GM12875 (cell line): ENCODE measurements at regions not wholly inside any gene's neighbourhood (a gene's known extent, or its start where the extent isn't known, plus 50 kb on each side); places are given as distances from the start of the nearest gene placed in this dataset.

Experiments
- H3K4me3 ChIP-seq: one replicate; pipeline ENCODE4 v1.5.1; 2011; ENCODE audit warnings: low read depth, low read length, control low read depth
- CTCF ChIP-seq: IDR thresholded peaks from 2 replicates; pipeline ENCODE4 v1.5.1; 2011; ENCODE audit warnings: low read depth, mild to moderate bottlenecking, control low read depth, inconsistent platforms, low read length, moderate library complexity, borderline replicate concordance; ENCODE audit not compliant: insufficient read depth

GRCh38 chr1:87439821-87440220 is 111.1 kb downstream of the LMO4 start:
- no peak overlapping the region for H3K4me3 ChIP-seq
- TF ChIP-seq CTCF = no peak

- no peak overlapping the region for H3K4me3 ChIP-seq
- no peak for TF ChIP-seq CTCF
Measured at GRCh38 chr1:87449348-87449963, 120.8 kb downstream of the LMO4 start.

- no peak overlapping the region for H3K4me3 ChIP-seq
- TF ChIP-seq CTCF = no peak
Measured at GRCh38 chr1:87450136-87450535, 121.5 kb downstream of the LMO4 start.

- H3K4me3 ChIP-seq = no peak overlapping the region
- TF ChIP-seq CTCF = peak; percentile 40; the same call in 1 of the 2 replicates
Measured at GRCh38 chr1:87450615-87451209, 122.0 kb downstream of the LMO4 start.

- no peak overlapping the region for H3K4me3 ChIP-seq
- no peak for TF ChIP-seq CTCF
Measured at GRCh38 chr1:87451229-87451920, 122.7 kb downstream of the LMO4 start.

- TF ChIP-seq CTCF = no peak
Measured at GRCh38 chr1:87452648-87453047, 124.0 kb downstream of the LMO4 start.

DNA sequence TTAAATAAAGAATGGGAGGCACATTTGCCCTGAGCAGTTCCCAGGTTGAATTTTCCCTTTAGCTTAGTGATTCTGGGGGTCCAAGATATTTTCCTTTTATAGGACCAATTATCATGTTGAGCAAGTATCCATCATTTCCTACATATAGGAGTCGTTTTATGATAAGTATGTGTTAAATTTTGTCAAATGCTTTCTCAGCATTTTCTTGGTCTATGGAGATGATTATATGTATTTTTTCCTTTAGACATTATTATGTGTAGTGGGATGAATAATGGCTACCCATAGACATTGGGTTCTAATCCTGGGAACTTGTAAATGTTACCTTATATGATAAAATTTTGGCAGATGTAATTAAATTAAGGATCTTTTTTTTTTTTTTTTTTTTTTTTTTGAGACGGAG is 128.7 kb downstream of the LMO4 start:
- TF ChIP-seq CTCF = no peak

More at GRCh38 chr1:87452648-87453047, 124.0 kb downstream of the LMO4 start:
- no peak overlapping the region for H3K4me3 ChIP-seq

More for the DNA sequence above, 128.7 kb downstream of the LMO4 start:
- H3K4me3 ChIP-seq = no peak overlapping the region
